ENCODE measurements at regions not wholly inside any gene's neighbourhood (a gene's known extent, or its start where the extent isn't known, plus 50 kb on each side); places are given as distances from the start of the nearest gene placed in this dataset.

- Histone ChIP-seq H4K20me1 (ENCODE audit: insufficient read depth, low read length, poor library complexity, severe bottlenecking) (no peaks in the 10 kb centered on the region), H3K4me2 (ENCODE audit: low read depth, low read length, poor library complexity, severe bottlenecking) (no peak overlapping the region), H3K36me3 (ENCODE audit: insufficient read depth, low read length) (no peaks in the 10 kb centered on the region), H3K79me2 (ENCODE audit: insufficient read depth, low read length) (no peaks in the 10 kb centered on the region), H3K4me1 (ENCODE audit: insufficient read depth, low read length, poor library complexity, severe bottlenecking) (no peaks in the 10 kb centered on the region), H3K4me3 (ENCODE audit: low read length, poor library complexity, severe bottlenecking) (no peak overlapping the region), H3F3A (ENCODE audit: low read depth) (no peaks in the 10 kb centered on the region), H3K9me2 (replicated peaks; ENCODE audit: low read depth, low read length) (no peaks in the 10 kb centered on the region), H3K9ac (ENCODE audit: low read depth, low read length, poor library complexity, severe bottlenecking) (no peak overlapping the region), H3K9me3 (ENCODE audit: insufficient read depth, low read depth, low read length) (no peaks in the 10 kb centered on the region), H3K27me3 (ENCODE audit: insufficient read depth, low read length, poor library complexity, severe bottlenecking) (no peaks in the 10 kb centered on the region), H2AFZ (ENCODE audit: low read length) (no peak overlapping the region)
- no peak for TF ChIP-seq EZH2phosphoT487 (IDR thresholded peaks at IDR 0.05; ENCODE audit: borderline replicate concordance)
- TF ChIP-seq CTCF (conservative IDR thresholded peaks at IDR 0.05; ENCODE audit: low read length), result no peak
These were observed 167.3 kb downstream of the SEC61B start for GRCh38 chr9:99389087-99390033.

- H3K27me3 ChIP-seq (ENCODE audit: insufficient read depth, low read length, poor library complexity, severe bottlenecking), result no peaks in the 10 kb centered on the region
These were observed 170.0 kb downstream of the SEC61B start for GRCh38 chr9:99391937-99392594.

GRCh38 chr9:99392986-99393385, 170.9 kb downstream of the SEC61B start:
- Histone ChIP-seq H2AFZ (ENCODE audit: low read length) (no peak overlapping the region), H3K9me2 (replicated peaks; ENCODE audit: low read depth, low read length) (no peaks in the 10 kb centered on the region), H3K4me3 (ENCODE audit: low read length, poor library complexity, severe bottlenecking) (no peak overlapping the region), H3K4me1 (ENCODE audit: insufficient read depth, low read length, poor library complexity, severe bottlenecking) (no peaks in the 10 kb centered on the region), H4K20me1 (ENCODE audit: insufficient read depth, low read length, poor library complexity, severe bottlenecking) (no peaks in the 10 kb centered on the region), H3K9me3 (ENCODE audit: insufficient read depth, low read depth, low read length) (no peaks in the 10 kb centered on the region), H3K36me3 (ENCODE audit: insufficient read depth, low read length) (no peaks in the 10 kb centered on the region), H3F3A (ENCODE audit: low read depth) (no peaks in the 10 kb centered on the region), H3K79me2 (ENCODE audit: insufficient read depth, low read length) (no peaks in the 10 kb centered on the region), H3K27me3 (ENCODE audit: insufficient read depth, low read length, poor library complexity, severe bottlenecking) (no peaks in the 10 kb centered on the region), H3K4me2 (ENCODE audit: low read depth, low read length, poor library complexity, severe bottlenecking) (no peak overlapping the region), H3K9ac (ENCODE audit: low read depth, low read length, poor library complexity, severe bottlenecking) (no peak overlapping the region)
- TF ChIP-seq CTCF (conservative IDR thresholded peaks at IDR 0.05; ENCODE audit: low read length), result no peak
- TF ChIP-seq EZH2phosphoT487 (IDR thresholded peaks at IDR 0.05; ENCODE audit: borderline replicate concordance), result no peak

More at GRCh38 chr9:99391937-99392594, 170.0 kb downstream of the SEC61B start:
- Histone ChIP-seq H3K4me2 (ENCODE audit: low read depth, low read length, poor library complexity, severe bottlenecking) (no peak overlapping the region), H3K9me2 (replicated peaks; ENCODE audit: low read depth, low read length) (no peaks in the 10 kb centered on the region), H2AFZ (ENCODE audit: low read length) (no peak overlapping the region), H3K9ac (ENCODE audit: low read depth, low read length, poor library complexity, severe bottlenecking) (no peak overlapping the region), H3K9me3 (ENCODE audit: insufficient read depth, low read depth, low read length) (no peaks in the 10 kb centered on the region), H3F3A (ENCODE audit: low read depth) (no peaks in the 10 kb centered on the region), H3K79me2 (ENCODE audit: insufficient read depth, low read length) (no peaks in the 10 kb centered on the region), H3K4me3 (ENCODE audit: low read length, poor library complexity, severe bottlenecking) (no peak overlapping the region), H3K4me1 (ENCODE audit: insufficient read depth, low read length, poor library complexity, severe bottlenecking) (no peaks in the 10 kb centered on the region), H3K36me3 (ENCODE audit: insufficient read depth, low read length) (no peaks in the 10 kb centered on the region), H4K20me1 (ENCODE audit: insufficient read depth, low read length, poor library complexity, severe bottlenecking) (no peaks in the 10 kb centered on the region)
- TF ChIP-seq EZH2phosphoT487 (IDR thresholded peaks at IDR 0.05; ENCODE audit: borderline replicate concordance), result no peak
- no peak for TF ChIP-seq CTCF (conservative IDR thresholded peaks at IDR 0.05; ENCODE audit: low read length)
